Duodenal mucosa (tissue), 2 donors: ENCODE measurements at regions not wholly inside any gene's neighbourhood (a gene's known extent, or its start where the extent isn't known, plus 50 kb on each side); places are given as distances from the start of the nearest gene placed in this dataset.

Source experiments
- H3K27ac ChIP-seq: one replicate; pipeline ENCODE4 v1.7.0; 2013; ENCODE audit warnings: low read depth, low read length
- H3K27me3 ChIP-seq, 2 donors: one replicate each; pipeline ENCODE4 v1.7.0; 2013; ENCODE audit warnings: low read length in 2 of 2, control low read depth in 1 of 2; ENCODE audit not compliant: insufficient read depth in 2 of 2, control insufficient read depth in 1 of 2
- H3K36me3 ChIP-seq, 2 donors: one replicate each; pipeline ENCODE4 v1.7.0; 2013; ENCODE audit warnings: low read length in 2 of 2, control low read depth in 1 of 2; ENCODE audit not compliant: insufficient read depth in 2 of 2, control insufficient read depth in 1 of 2
- H3K4me1 ChIP-seq, 2 donors: one replicate each; pipeline ENCODE4 v1.7.0; 2013; ENCODE audit warnings: low read length in 2 of 2, control low read depth in 1 of 2; ENCODE audit not compliant: insufficient read depth in 2 of 2, control insufficient read depth in 1 of 2
- H3K4me3 ChIP-seq, 2 donors: one replicate each; pipeline ENCODE4 v1.7.0; 2013; ENCODE audit warnings: low read length in 2 of 2, low read depth in 1 of 2
- H3K9ac ChIP-seq, 2 donors: one replicate each; pipeline ENCODE4 v1.7.0; 2013; ENCODE audit warnings: low read length in 2 of 2, low read depth in 1 of 2
- H3K9me3 ChIP-seq, 2 donors: one replicate each; pipeline ENCODE4 v1.7.0; 2013; ENCODE audit warnings: low read length in 2 of 2, control low read depth in 1 of 2; ENCODE audit not compliant: control insufficient read depth in 1 of 2

DNA sequence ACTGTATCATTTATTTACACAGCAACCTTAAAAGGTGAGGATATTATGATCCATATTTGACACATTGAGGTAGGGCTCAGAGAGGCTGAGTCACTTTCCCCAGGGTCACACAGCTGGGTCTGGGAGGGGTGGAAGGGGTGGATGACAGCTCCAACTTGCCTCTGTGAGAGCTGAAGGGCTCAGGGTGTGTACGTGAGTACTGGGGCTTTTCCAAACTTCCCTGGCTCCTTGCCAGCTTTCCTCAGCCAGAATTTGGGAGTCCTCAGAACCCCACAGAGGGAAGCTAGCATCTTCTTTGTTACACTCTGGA is 58.3 kb upstream of the SLC6A11 start:
- no peak overlapping the region for H3K27ac ChIP-seq
- H3K27me3 ChIP-seq, result peaks cover 4 to 5% of the 10 kb centered on the region in 2 donors
- no peaks in the 10 kb centered on the region for H3K36me3 ChIP-seq
- no peaks in the 10 kb centered on the region for H3K9me3 ChIP-seq
- H3K4me1 ChIP-seq, result no peaks in the 10 kb centered on the region
- H3K9ac ChIP-seq, result no peak overlapping the region
- no peak overlapping the region for H3K4me3 ChIP-seq

DNA sequence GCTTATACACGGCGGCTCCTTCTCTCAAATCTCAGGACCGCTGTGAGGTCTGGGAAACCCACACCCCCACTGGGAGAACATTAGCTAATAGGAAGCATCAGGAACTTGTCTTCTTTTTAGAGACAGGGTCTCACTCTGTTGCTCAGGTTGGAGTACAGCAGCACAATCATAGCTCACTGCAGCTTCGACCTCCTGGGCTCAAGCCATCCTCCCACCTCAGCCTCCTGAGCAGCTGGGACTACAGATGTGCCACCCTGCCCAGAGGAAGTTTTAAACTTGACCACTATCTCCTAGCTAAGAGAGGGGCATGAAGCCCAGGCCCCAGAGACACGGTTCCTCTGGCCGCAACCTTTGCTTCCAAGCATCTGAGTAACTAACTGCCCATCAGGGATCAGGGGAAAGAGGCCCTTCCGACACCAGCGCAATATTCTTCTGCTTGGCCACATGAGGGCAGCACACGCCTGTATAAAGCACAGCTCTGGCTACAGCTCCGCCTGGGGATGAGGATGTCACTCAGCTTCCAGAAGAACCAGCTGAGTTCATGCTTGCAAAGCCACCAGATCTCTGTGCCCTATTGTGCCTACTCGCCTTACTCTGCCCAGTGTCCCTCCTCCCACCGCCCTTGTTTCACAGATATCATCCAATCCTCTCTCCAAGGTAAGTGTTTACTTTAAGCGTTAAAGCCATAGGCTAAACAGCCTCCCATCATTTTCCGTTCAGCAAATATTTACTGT is 57.6 kb upstream of the SLC6A11 start:
- Histone ChIP-seq H3K27ac (no peak overlapping the region), H3K27me3 (peaks cover 4 to 5% of the 10 kb centered on the region in 2 donors), H3K9me3 (no peaks in the 10 kb centered on the region), H3K9ac (no peak overlapping the region), H3K36me3 (no peaks in the 10 kb centered on the region), H3K4me1 (no peaks in the 10 kb centered on the region), H3K4me3 (no peak overlapping the region)

DNA sequence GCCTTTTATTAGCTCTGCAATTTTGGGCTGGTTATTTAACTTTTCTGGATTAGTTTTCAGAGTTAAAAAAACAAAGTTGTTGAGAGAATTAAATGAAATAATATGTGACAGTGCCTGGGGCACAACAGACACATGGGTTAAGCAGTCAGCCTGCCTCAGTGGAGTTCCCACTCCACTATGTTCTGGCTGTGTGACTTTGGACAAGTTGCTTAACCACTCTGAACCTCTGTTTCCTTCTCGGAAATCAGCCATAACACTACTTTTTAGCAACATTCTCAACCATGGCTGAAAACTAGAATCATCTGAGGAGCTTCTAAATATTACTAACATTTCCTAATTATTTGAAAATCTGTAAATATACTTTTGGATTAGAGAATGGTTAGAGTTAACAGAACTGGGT is 56.5 kb upstream of the SLC6A11 start:
- Histone ChIP-seq H3K4me1 (no peaks in the 10 kb centered on the region), H3K9ac (no peak overlapping the region), H3K27me3 (peaks cover 3 to 5% of the 10 kb centered on the region in 2 donors), H3K9me3 (no peaks in the 10 kb centered on the region), H3K4me3 (no peak overlapping the region), H3K27ac (no peak overlapping the region), H3K36me3 (no peaks in the 10 kb centered on the region)

DNA sequence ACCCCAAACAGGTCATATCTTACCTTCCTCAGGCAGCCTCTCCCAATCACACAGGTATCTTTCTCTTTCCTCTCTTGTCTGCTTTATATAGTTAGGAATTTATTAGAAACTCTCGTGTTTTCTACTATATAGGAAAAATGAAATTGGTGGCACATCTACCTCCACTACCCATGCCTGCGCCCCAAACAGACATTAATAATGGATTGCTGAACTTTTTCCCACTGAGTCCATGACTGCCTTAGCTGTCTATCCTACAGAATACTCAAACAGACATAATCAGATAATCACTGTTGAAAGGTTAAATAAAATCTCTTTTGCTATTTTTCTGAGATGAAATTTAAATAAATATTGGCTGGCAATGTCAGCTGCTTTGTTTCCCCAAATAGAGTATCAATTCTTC is 55.8 kb upstream of the SLC6A11 start:
- Histone ChIP-seq H3K4me1 (no peaks in the 10 kb centered on the region), H3K27ac (no peak overlapping the region), H3K9me3 (no peaks in the 10 kb centered on the region), H3K36me3 (no peaks in the 10 kb centered on the region), H3K27me3 (peaks cover 0 to 5% of the 10 kb centered on the region in 2 donors), H3K4me3 (no peak overlapping the region), H3K9ac (no peak overlapping the region)

DNA sequence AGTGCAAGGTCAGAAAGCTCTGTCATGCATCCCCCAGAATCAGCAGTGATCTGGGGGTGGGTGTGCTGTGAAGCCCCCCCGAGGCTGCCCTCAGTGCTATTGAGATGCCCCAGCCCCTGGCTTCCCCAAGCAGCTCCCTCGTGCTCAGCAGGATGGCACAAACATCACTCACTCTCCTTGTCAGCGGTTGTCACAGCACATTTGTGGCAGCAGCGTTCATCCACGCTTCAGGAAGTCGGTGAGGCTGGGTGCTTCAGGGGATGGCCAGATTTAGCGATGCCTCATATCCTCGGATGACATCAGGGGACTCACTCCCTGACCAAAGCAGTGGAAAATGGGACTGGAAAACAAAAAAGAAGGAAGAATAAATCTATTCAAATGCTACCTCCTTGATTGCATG is 54.4 kb upstream of the SLC6A11 start:
- Histone ChIP-seq H3K27ac (no peak overlapping the region), H3K9ac (no peak overlapping the region), H3K27me3 (peaks cover 0 to 5% of the 10 kb centered on the region in 2 donors), H3K4me3 (no peak overlapping the region), H3K36me3 (no peaks in the 10 kb centered on the region), H3K4me1 (no peaks in the 10 kb centered on the region), H3K9me3 (no peaks in the 10 kb centered on the region)

DNA sequence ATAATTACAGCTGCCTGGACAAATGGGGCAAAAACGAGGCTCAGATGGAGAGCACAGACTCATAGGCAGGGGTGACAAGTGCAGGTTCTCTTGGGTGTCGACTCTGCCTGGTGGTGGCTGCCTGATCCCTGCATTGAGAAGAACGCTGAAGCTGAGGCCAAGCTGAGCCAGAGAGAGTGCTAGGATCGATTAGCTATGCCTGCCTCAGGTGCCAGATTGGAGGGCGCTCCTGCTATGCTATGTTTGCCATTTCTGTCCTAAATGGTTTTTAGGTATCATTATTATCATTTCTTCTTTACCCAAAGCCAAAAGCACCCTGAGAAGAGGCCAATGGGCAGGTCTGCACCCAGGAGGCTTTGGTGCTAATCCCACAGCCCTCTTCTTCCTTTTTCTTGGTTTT is 53.9 kb upstream of the SLC6A11 start:
- H3K9me3 ChIP-seq, result no peaks in the 10 kb centered on the region
- H3K4me1 ChIP-seq, result no peaks in the 10 kb centered on the region
- no peak overlapping the region for H3K27ac ChIP-seq
- no peaks in the 10 kb centered on the region for H3K36me3 ChIP-seq
- no peak overlapping the region for H3K4me3 ChIP-seq
- no peak overlapping the region for H3K9ac ChIP-seq
- H3K27me3 ChIP-seq, result peaks cover 0 to 5% of the 10 kb centered on the region in 2 donors

DNA sequence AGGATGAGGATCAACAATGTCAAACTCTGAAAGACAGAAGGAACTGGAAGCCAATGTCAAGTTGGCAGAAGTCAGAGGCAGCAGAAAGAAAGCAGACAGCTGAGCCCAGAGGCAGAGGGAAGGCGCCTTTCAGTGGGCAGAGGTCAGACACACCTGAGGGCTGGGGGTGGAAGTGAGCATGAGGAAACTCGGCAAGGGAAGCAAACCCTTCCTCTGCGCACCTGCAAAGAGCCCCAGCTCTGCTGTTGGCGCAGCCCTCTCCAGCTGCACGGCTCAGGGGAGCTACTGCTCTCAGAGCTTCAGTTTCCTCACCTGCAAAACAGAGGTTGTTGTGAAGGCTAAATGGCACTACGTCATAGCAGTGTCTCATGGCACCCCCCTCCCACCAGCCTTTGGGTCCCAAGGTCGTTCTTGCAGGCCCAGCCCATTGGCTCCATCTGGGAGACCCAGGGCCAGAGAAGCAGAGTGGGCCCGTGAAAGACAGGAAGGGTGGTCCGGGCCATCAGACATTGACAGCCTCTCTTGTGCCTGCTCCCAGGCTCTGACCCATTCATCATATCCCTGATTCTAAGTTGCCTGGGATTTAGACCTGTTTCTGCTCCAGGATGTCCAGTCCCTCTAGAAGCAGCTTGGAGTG is 53.3 kb upstream of the SLC6A11 start:
- no peaks in the 10 kb centered on the region for H3K4me1 ChIP-seq
- no peak overlapping the region for H3K4me3 ChIP-seq
- no peak overlapping the region for H3K27ac ChIP-seq
- no peaks in the 10 kb centered on the region for H3K36me3 ChIP-seq
- no peaks in the 10 kb centered on the region for H3K9me3 ChIP-seq
- H3K27me3 ChIP-seq, result peaks cover 0 to 5% of the 10 kb centered on the region in 2 donors
- H3K9ac ChIP-seq, result no peak overlapping the region

DNA sequence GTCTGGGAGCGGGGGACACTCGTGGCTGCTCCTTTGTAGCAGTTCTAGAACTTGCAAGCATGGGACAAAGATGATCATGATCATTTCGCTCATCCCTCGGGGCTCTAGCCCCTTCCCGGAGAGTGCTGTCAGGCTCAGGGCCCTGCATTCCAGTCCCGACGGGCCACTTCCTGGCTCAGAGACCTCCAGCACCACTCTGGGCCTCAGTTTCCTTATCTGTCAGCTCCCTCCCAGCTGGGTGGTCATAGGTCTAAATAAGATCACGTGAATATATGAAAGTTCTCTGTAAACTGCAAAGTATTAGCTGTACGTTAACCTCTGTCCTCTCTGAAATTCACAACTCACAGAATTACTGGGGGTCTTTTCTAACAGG is 52.8 kb upstream of the SLC6A11 start:
- Histone ChIP-seq H3K9ac (no peak overlapping the region), H3K9me3 (no peaks in the 10 kb centered on the region), H3K4me3 (no peak overlapping the region), H3K27ac (no peak overlapping the region), H3K27me3 (peaks cover 0 to 5% of the 10 kb centered on the region in 2 donors), H3K4me1 (no peaks in the 10 kb centered on the region), H3K36me3 (no peaks in the 10 kb centered on the region)

DNA sequence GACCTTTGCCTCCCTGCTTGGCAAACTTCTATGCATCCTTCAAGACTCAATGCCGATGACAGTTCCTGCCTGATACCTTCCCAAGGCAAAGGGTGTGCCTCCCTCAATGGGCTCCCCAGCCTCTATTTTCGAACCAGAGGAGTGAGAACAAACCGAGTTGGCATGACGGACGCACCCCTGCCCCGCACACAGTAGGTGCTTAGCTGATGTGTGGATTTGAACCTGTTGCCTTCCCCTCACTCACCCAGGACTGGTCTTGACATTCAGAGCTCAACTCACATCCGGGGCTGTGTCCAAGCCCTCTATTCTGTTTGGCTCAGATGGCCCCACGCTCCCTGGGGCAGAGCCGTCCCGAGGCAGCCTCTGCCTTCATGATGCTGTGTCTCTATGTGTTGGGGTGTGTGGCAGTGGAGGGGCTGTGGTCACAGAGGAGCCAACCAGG is 52.2 kb upstream of the SLC6A11 start:
- Histone ChIP-seq H3K36me3 (no peaks in the 10 kb centered on the region), H3K27ac (no peak overlapping the region), H3K27me3 (peaks cover 0 to 5% of the 10 kb centered on the region in 2 donors), H3K9me3 (no peaks in the 10 kb centered on the region), H3K4me3 (no peak overlapping the region), H3K9ac (no peak overlapping the region), H3K4me1 (no peaks in the 10 kb centered on the region)

DNA sequence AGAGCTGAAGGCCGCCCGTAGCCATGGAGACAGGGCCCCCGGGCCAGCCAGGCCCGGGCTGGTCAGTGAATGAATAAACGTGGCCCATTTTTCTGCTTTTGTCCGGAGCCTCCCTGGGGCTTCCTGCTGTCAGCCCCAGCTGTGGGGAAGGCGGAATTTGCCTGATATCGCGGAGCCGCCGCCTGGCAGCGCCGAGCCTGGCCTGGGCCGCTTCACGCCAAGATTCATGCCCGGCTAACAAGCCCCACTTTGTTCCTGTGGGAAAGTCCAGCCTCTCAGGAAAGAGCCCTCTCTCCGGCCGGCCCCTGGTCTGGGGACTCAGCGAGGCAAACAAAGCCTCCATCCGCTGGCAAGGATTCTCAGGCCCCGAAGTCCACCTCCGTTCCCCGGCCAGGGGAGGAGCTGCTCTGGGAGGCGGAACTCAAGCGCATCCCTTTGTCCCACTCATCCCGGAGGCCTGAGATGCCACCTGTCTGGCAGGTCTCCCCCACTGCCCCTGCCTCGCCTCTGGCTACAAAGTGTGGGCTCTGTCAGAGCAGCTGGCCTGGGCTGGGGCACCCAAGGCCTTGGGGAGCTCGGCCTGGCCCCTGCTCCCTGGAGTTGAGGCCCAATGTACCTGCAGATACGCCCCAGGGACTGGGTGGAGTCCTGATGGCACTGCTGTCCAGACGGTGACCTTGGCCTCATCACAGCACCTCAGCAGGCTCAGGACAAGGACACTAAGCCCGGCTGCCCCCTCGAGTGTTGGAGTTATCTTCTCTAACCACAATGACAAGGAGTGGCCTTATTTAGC is 51.6 kb upstream of the SLC6A11 start:
- Histone ChIP-seq H3K27me3 (peaks cover 3 to 5% of the 10 kb centered on the region in 2 donors), H3K9ac (no peak overlapping the region), H3K36me3 (no peaks in the 10 kb centered on the region), H3K4me1 (no peaks in the 10 kb centered on the region), H3K27ac (no peak overlapping the region), H3K9me3 (no peaks in the 10 kb centered on the region), H3K4me3 (no peak overlapping the region)
